ENCODE measurements at regions not wholly inside any gene's neighbourhood (a gene's known extent, or its start where the extent isn't known, plus 50 kb on each side); places are given as distances from the start of the nearest gene placed in this dataset.

DNA sequence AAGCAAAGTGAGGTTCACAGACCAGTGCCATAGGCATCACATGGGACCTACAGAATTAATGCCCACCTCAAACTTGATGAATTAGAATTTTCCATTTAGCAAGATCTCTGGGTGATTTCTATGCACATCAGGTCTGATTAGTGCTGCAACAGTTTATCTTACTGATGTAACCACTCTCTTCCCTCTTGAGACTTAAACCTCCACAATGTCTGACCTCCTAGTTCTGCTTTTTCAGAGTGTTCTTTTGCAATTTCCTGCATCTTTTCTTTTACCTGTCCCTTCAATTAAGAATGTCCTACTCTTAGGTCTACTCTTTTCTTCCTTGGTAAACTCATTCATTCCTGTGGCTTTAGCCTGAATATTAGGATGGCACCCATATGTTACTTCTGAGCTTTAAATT, 615.3 kb downstream of the TFAP2A start:
- no peak for TF ChIP-seq SIN3A (IDR thresholded peaks at IDR 0.05; ENCODE audit: borderline replicate concordance, insufficient read depth, low read depth, low read length)
- no peak for TF ChIP-seq POLR2AphosphoS5 (IDR thresholded peaks at IDR 0.05; ENCODE audit: low read depth, low read length)
- TF ChIP-seq, protein P1, sequence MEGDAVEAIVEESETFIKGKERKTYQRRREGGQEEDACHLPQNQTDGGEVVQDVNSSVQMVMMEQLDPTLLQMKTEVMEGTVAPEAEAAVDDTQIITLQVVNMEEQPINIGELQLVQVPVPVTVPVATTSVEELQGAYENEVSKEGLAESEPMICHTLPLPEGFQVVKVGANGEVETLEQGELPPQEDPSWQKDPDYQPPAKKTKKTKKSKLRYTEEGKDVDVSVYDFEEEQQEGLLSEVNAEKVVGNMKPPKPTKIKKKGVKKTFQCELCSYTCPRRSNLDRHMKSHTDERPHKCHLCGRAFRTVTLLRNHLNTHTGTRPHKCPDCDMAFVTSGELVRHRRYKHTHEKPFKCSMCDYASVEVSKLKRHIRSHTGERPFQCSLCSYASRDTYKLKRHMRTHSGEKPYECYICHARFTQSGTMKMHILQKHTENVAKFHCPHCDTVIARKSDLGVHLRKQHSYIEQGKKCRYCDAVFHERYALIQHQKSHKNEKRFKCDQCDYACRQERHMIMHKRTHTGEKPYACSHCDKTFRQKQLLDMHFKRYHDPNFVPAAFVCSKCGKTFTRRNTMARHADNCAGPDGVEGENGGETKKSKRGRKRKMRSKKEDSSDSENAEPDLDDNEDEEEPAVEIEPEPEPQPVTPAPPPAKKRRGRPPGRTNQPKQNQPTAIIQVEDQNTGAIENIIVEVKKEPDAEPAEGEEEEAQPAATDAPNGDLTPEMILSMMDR (IDR thresholded peaks at IDR 0.05) = no peak
- no peak for TF ChIP-seq TCF7L2 (IDR thresholded peaks at IDR 0.05; ENCODE audit: low read depth, low read length)
- TF ChIP-seq, protein P2, sequence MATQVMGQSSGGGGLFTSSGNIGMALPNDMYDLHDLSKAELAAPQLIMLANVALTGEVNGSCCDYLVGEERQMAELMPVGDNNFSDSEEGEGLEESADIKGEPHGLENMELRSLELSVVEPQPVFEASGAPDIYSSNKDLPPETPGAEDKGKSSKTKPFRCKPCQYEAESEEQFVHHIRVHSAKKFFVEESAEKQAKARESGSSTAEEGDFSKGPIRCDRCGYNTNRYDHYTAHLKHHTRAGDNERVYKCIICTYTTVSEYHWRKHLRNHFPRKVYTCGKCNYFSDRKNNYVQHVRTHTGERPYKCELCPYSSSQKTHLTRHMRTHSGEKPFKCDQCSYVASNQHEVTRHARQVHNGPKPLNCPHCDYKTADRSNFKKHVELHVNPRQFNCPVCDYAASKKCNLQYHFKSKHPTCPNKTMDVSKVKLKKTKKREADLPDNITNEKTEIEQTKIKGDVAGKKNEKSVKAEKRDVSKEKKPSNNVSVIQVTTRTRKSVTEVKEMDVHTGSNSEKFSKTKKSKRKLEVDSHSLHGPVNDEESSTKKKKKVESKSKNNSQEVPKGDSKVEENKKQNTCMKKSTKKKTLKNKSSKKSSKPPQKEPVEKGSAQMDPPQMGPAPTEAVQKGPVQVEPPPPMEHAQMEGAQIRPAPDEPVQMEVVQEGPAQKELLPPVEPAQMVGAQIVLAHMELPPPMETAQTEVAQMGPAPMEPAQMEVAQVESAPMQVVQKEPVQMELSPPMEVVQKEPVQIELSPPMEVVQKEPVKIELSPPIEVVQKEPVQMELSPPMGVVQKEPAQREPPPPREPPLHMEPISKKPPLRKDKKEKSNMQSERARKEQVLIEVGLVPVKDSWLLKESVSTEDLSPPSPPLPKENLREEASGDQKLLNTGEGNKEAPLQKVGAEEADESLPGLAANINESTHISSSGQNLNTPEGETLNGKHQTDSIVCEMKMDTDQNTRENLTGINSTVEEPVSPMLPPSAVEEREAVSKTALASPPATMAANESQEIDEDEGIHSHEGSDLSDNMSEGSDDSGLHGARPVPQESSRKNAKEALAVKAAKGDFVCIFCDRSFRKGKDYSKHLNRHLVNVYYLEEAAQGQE (IDR thresholded peaks at IDR 0.05; ENCODE audit: insufficient read depth in 1 of 2, low read depth in 2 of 2, low read length in 1 of 2) = no peak
- no TSS peak for BruUV-seq (replicated peaks)
- ATAC-seq = no peak
- in situ Hi-C loops (cut with HindIII; ENCODE audit: low pct_unique_long_range_greater_than_20kb, low sequenced_read_pairs) (no loop called here), intact Hi-C loops (cut with micrococcal nuclease; ENCODE audit: unreplicated experiment) (no loop called here)
- no peak for DNase-seq (ENCODE audit: low read depth, low spot score)
- Histone ChIP-seq H3K27ac (ENCODE audit: low read length) (no peak overlapping the region), H3K4me3 (ENCODE audit: low read depth in 2 of 2, low read length in 2 of 2) (no peak overlapping the region), H3K27me3 (ENCODE audit: control insufficient read depth, insufficient read depth, low read length) (no peaks in the 10 kb centered on the region), H3K9me3 (ENCODE audit: control insufficient read depth, insufficient read depth, low read depth, low read length) (no peaks in the 10 kb centered on the region), H3K36me3 (ENCODE audit: control insufficient read depth, insufficient read depth, low read length) (no peaks in the 10 kb centered on the region), H3K4me1 (ENCODE audit: control insufficient read depth, insufficient read depth, low read length) (no peaks in the 10 kb centered on the region)
- CTCF ChIA-PET = no interaction called here
- POLR2A ChIA-PET = no interaction called here

DNA sequence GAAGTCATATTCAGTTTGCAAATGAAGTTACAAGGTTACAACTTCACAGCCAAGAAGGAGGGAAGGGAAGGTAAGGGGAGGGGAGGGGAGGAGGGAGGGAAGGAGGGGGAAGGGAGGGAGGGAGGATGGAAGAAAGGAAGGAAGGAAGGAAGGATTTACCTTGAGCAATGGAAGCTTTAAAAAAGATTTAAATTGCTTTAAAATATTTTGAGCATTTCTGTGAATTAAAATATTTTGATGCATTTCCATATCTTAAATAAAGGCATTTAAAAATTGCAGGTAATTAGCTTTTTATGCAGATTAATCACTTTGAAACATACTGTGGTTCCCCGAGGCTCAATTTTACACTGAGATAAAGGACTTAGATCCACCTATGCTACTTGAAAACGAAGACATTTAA, 618.0 kb downstream of the TFAP2A start:
- ATAC-seq (no peak), DNase-seq (ENCODE audit: low read depth, low spot score) (no peak)
- ChIA-PET POLR2A (no interaction called here), CTCF (no interaction called here)
- H3K4me3 ChIP-seq (ENCODE audit: low read depth in 2 of 2, low read length in 2 of 2) = no peak overlapping the region
- no TSS peak for BruUV-seq (replicated peaks)
- in situ Hi-C loops (cut with HindIII; ENCODE audit: low pct_unique_long_range_greater_than_20kb, low sequenced_read_pairs) = no loop called here
- no peaks in the 10 kb centered on the region for H3K4me1 ChIP-seq (ENCODE audit: control insufficient read depth, insufficient read depth, low read length)
- H3K27ac ChIP-seq (ENCODE audit: low read length) = no peak overlapping the region
- H3K36me3 ChIP-seq (ENCODE audit: control insufficient read depth, insufficient read depth, low read length) = no peaks in the 10 kb centered on the region
- TF ChIP-seq, protein P2 (IDR thresholded peaks at IDR 0.05; ENCODE audit: insufficient read depth in 1 of 2, low read depth in 2 of 2, low read length in 1 of 2) = no peak
- TF ChIP-seq TCF7L2 (IDR thresholded peaks at IDR 0.05; ENCODE audit: low read depth, low read length) (no peak), SIN3A (IDR thresholded peaks at IDR 0.05; ENCODE audit: borderline replicate concordance, insufficient read depth, low read depth, low read length) (no peak), POLR2AphosphoS5 (IDR thresholded peaks at IDR 0.05; ENCODE audit: low read depth, low read length) (no peak)
- TF ChIP-seq, protein P1 (IDR thresholded peaks at IDR 0.05) = no peak
- H3K9me3 ChIP-seq (ENCODE audit: control insufficient read depth, insufficient read depth, low read depth, low read length) = no peaks in the 10 kb centered on the region
- no peaks in the 10 kb centered on the region for H3K27me3 ChIP-seq (ENCODE audit: control insufficient read depth, insufficient read depth, low read length)
- intact Hi-C loops (cut with micrococcal nuclease; ENCODE audit: unreplicated experiment) = no loop called here

All from Panc1 (cell line).